Activated CD8-positive, alpha-beta memory T cell treated with anti-CD3 and anti-CD28 coated beads for 4 hours (primary cell): ENCODE measurements at regions not wholly inside any gene's neighbourhood (a gene's known extent, or its start where the extent isn't known, plus 50 kb on each side); places are given as distances from the start of the nearest gene placed in this dataset.

ENCODE experiments used
- DNase-seq, 2 donors: peaks; one replicate each; pipeline ENCODE4 v3.0.0-alpha.2; 2020; ENCODE audit warnings: low read depth in 2 of 2

DNA sequence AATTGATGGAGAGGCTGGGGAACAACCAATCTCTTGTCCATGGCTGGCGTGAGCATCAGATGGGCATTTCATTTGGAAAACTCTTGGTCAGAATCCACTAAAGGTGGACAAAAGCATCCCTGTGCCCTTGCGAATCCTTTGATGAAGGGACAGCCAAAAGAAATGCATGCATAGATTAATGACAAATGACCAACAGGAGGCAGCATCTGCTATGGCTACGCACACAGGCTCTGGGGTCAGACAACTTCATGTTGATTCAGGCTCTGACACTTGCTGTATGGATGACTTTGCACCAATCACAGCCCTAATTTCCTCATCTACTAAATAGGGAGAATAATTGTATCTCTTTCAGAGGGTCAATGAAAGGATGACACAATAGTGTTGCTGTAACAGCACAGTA lies 117.5 kb downstream of the ASCL4 start:
- no peak for DNase-seq

DNA sequence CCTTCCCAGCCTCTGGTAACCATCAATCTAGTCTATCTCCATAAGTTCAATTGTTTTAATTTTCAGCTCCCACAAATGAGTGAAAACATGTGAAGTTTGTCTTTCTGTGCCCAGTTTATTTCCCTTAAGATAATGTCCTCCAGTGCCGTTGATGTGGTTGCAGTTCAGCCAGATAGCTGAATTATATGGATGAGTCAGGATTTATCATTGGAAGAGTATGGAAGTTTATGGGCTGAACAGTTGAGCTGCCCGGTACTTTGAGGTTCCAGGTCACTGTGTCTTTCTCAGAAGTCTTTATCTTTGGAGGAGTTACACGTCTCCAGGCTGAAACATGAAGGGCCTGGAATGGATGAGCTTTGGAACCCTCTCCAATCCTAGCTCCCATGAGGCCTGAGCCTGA lies 120.1 kb downstream of the ASCL4 start:
- no peak for DNase-seq

DNA sequence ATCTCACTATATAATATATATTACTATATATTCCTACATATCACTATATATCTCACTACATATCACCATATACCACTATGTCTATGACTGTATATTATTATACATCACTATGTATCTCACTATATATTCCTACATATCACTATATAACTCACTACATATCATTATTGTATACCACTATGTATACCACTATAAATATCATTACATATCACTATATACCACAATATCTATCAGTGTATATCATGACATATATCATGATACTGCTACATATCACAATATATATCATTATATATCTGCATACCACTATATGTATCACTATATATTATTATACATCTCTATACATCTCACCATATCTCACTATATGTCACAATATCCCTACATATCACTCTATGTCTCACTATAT lies 121.5 kb downstream of the ASCL4 start:
- no peak for DNase-seq

DNA sequence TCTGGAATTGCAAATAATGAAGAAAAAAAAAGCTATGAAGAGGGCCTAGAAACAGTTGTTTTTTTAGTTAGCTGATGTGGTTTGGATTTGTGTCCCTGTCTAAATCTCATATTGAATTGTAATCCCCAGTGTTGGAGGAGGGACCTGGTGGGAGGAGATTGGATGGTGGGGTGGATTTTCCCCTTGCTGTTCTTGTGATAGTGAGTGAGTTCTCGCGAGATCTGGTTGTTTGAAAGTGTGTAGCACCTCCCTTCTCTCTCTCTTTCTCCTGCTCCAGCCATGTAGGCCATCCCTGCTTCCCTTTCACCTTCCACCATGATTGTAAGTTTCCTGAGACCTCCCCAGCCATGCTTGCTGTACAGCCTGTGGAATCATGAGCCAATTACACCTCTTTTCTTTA lies 126.1 kb downstream of the ASCL4 start:
- no peak for DNase-seq

DNA sequence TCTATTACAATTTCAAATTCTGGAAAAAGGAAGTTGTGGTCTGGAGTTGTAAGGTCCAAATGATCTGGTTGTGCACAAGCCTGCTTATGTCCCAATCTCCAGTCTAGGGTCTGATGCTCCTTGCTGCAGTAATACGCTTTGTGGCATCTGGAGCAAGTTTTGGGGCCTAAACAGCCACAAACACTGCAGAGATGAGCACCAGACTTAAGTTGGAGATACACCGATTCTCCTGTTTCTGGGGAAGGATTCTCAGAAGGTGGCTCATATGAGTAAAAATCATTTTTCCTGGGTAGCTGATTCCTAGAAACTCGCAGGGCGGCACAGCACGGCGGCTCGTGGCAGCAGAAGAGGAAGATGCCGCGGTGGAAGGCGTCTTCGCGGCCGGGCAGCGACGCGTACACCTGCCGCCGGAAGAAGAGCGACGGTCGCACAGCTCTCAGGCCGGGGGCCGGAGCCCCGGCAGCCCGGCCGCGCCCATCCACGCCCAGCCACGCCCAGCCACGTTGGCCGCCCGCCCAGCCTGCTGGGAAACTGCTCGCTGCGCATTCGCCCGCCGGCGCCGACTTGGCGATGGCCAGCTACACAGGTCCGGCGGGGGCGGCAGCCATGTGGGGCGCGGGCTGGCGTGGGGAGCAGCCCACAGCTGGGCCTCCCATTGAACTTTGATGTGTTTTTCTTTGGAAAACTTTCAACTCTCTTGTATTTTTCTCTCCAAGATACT lies 129.0 kb downstream of the ASCL4 start:
- no peak for DNase-seq

DNA sequence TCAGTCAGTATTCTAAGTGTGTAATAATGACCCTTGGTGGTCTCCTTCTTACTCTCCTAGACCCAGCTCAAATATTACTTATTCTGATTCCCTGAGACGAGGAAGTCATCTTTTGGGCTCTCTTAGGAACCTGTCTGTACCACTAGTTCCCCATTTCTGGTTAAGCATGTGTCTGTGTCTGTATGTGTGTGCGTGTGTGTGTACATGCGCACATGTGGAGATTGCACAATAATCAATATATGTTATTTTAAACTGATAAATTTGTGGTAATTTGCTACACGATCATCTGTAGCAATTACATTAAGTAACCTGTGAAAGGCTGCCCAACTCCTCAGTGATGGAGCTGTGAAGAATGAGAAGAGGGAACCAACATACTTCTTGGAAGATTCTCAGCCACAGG lies 132.2 kb downstream of the ASCL4 start:
- DNase-seq: no peak

DNA sequence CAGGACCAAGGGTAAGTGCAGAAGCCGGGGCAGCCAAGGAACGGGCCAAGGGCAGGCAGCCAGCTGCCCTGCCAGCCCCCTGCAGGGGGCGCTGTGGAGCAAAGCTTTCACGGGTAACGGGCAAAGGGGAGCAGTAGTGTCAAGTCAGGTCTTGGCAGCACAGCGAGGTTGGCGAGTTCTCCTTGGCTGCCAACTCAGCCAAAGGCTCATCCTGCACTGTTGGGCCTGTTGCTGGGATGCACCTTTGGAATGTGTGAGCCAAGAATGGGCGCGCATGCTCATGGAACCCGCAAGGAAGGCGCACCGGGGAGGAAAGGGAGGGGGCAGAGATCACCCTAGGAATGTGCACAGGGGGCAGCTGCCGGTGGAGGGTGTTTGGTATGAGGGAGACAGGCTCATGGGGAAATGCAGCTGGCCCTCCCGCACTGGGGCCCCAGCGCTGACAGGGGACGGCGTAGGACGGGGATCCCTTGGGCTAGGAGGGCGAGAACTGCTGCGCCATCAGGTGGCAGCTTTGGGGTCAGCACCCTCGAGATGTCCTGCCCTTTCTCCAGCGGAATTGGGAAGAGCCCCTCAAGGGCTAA lies 138.0 kb downstream of the ASCL4 start:
- DNase-seq: peak in 1 of 2 donors; percentile 12

DNA sequence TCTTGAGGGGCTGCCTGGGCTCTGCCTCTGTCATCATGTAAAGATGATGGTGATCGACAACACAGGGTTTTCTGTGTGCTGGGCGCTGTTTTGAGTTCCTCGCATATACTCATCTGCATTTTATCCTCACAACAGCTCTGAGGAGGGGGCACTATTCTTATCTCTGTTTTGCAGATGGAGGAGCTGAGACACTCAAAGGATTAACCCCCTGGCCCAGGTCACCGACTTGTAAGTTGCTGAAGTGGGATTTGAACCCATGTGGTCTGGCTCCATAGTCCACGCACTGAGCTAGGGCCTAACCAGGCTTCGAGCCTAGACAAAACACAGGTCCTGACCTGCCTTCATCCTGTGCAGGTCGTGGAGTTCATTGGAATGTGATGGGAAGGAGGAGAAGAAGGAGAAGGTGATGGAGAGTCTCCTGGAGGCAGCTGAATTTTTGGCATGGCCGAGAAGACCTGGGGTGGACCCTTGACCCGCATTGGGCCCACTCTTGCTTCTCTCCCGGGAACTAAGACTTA lies 140.0 kb downstream of the ASCL4 start:
- no peak for DNase-seq

DNA sequence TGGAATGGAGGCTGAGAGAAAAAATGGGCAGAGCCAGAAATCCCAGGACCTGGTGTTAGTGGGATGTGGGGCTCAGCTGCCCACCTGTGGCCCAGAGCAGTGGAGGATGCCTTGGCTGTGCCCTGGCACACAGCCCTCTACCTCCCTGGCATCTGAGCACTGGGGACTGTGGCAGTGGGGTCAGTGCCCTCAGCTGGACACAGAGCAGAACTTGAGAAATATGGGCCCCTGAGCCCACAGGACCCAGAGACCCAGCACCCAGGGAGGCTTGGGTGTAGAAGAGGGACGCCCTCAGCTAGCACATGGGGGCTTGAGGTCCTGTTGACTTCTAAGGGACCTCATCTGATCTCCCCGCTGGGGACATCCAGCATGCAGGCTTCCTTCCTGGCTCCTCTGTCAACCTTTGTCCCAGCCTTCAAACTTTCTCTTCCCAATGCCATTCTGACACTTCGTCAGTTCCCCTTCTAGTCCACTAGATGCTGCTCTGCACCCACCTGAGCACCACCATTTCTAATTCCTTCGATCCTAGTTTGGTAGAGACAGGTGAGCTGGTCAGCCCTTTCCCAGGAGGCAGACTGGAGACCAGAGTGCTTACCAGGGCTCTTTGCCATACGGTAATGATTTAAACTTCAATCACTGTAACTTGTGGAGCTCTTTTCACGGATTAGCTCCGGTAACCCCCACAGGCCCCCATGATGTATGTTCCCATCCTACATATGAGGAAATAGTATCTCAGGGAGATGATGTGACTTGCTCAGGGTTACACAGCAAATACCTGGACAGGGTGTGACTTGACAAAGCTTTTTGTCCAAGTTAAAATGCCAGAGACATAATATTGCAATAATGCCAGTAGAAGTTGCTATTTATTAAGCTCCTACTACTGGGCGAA lies 143.7 kb downstream of the ASCL4 start:
- no peak for DNase-seq

DNA sequence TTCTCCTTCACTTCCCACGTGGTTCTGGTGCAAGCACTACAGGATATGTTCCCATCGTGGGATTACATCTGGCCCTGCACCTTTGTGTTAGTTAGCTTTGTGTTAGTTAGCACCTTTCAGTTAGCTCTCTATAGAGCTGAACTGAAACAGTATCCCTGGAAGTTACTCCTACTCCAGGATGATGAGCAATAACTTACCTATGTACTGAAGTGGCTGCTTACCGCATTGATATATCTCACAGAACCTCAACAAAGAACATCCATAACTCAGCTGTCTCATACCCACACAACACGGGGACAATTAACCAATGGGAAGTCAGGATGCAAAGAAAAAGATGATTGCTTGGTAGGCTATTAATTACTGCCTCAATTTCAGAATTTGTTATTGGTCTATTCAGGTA lies 146.6 kb downstream of the ASCL4 start:
- DNase-seq: no peak

DNA sequence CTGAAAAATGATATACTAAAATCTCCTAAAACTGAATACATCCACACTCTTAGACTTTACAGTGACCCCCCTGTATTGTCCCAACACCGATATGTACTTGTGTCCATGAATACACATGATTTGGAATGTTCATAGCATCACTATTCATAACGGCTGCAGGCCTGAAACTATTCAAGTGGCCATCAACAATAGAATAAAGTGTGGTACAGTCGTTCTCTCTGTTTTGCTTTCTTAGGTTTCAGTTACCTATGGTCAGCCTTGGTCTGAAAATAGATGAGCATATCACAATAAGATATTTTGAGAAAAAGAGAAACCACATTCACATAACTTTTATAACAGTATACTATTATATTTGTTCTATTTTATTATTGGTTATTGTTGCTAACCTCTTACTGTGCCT lies 150.6 kb downstream of the ASCL4 start:
- no peak for DNase-seq

DNA sequence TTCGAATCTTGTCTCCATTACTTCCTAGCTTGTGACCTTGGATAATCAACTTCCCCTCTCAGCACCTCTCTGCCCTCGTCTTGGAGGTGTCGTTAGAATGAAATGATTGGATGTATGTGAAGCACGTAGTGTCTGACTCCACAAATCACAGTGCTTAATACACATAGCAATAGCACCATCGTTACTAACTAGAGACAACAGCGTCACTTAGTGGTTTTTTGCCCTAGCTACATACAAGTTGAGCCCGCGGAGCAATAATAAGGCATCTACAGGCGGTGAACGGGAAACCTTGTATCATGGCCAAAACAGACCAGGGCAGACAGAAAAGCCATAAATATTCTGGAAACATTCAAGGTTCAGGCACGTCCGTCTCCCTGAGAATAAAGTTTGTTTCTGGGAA lies 154.9 kb downstream of the ASCL4 start:
- no peak for DNase-seq

DNA sequence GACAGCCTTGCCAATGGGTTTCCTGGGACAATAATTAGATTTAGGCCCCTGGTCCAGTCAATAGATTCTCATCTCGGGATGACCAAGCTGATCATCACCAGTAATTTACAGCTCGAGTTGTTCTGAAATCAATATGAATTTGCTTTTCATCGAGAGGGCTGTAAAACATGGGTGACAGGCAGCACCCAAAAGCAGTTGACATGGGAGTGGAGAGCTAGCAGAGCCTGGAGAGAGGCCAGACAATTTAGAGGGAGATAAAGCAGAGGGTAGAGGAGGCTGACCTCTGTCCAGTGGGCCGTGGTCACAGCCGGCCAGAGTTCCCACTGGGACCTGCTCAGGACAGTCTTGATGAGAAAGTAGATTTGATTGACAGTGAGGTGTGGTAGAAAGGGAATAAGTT lies 157.3 kb downstream of the ASCL4 start:
- no peak for DNase-seq

DNA sequence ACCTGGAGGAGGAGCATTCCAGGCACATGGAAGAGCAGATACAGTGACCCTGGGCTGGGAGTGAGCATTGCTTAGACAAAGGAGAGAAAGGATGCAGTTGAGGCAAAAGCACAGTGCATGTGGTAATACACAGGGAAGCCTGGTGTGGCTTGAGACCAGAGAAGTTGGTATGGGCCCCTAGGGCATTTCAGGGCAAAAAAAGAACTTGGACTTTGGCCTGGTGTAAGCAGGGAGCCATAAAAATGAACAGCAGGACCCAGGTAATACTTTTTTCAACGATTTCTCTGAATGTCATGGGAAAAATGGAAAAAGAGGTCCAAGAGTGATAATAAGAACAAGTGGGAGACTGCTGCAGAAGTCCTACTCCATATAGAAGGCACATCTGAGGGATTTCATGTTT lies 163.9 kb downstream of the ASCL4 start:
- no peak for DNase-seq

DNA sequence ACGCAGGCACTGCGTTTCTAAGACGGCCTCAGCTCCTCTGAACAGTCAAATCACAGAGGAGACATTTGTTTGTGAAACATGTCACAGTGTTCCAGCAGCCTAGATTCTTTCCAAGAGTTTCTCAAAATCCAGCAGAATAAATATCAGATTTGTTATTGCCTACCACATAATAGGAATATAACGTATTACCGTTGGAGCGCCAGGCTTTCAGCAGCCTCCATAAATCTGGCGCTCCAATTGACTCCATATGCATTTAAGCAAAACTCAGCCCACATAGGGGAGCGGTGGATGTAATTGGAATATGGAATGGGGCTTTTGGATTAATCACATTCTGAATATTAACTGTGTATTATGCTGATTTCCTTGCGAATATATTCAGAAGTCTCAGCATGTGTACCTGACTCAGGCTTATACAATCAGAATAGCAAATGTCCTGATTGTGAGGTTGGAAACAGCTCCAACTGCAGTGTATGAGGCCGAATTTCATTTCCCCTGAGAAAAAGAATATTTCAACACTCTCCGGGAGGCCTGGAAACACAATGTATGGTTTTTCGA lies 174.0 kb downstream of the ASCL4 start:
- DNase-seq: no peak

DNA sequence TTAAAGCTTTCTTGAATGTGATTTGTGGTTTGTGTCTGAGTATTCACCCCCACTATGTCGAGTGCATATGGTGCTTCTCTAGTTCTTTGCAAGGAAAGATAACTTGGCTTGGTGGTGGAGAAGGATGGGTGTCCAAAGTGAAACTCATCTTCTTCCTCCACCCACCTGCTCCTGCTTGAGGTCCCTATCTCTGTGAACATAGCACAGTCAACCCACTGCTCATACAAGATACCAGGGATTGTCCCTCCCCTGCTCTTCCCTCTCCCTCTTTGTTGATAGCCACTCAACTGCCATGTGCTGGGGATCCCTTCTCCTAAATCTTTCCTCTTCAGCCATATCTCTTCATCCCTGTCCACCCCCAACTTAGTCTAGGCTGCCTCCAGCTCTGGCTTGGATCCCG lies 176.5 kb downstream of the ASCL4 start:
- DNase-seq: no peak

DNA sequence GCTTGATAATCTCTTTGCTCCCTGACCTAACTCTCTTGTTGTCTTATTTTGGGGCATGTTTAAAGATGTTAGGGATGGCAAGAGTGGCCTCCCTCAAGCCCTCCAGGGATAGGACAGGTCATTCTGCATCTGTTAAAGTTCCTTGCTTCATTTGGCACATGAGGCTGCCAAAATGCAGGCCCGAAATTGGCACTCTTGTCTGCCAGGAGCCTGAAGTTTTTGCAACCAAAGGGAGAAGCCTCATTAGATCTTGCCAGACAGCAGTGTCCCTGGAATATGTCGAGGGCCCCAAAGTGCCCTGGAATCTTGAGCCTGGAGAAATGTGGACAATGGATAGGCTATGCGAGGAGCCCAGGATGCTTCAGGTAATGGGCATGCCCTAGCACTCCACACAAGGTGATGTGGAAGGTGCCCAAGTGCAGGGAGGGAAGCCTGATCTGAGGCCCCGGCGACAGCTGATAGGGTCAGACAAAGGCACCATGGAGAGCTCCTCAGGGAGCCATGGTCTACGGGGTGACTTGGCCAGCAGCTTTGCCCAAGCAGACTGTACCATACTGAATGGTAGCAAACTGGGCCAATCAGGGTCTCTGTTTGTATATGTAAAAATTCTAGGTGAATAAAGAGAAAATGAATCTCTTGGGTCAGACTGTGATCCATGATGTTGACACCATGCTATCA lies 173.0 kb upstream of the WSCD2 start:
- DNase-seq: no peak

DNA sequence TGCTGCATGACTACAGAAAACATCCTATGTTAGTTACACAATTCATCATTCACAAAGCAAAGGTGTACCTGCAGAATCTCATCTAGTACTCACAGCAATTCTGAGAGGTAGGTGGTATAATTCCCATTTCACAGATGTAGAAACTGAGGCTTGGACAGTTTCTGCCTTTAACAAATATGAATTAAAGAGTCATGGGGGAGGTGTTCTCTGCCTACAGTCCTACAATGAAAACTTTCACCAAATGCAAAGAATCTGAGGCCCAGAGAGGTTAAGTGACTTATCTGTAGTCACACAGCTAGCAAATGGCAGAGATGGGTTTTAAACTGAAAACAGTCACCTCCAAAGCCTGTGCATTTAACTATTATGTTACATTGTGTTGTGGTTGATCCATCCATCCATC lies 171.6 kb upstream of the WSCD2 start:
- no peak for DNase-seq

DNA sequence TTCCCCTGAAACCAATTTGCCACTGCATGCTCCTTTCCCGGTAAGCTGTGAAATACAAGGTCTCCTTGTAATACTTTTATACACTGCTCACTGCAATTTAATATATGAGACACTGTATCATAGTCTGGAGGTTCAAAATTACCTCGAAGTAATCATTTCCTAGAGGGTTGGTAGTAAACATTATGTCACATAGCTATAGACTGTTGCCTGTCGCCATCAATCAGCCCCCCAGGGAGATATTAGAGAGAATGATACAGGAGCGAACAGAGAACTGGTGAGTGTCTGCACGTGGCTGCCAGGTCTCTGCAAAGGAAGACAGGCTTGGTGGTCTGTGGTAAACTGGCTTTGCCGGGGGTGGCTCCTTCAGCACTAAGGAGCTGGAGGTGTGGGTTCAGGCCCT lies 165.5 kb upstream of the WSCD2 start:
- no peak for DNase-seq

DNA sequence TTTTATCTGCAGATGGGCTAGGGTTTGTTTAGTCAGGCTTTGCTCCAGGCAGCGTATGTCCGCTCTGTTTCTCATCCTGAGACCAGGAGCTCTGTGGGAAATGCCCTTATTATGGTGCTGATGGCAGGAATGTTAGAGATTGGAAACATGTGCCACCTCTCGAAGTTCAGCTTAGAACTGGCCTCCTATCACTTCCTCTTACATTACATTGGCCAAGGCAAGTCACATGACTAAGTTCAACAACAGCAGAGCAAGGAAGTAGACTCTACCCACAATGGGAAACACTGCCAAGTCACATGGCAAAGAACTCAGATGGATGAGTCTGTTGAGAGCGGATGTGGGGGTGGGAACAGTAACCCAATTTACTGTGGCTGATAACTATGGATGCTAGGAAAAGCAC lies 161.9 kb upstream of the WSCD2 start:
- no peak for DNase-seq

DNA sequence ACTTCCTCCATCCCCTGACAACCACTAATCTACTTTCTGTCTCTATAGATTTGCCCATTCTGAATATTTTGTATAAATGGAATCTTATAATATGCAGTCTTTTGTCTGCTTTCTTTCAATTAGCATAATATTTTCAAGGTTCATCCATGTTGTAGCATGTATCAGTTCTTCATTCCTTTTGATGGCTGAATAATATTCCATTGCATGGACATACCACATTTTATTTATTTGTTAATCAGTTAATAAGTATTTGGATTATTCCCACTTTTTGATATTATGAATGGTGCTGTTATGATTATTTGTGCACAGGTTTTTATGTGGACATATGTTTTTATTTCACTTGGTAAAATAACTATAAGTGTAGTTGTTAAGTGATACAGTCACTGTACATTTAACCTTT lies 155.1 kb upstream of the WSCD2 start:
- no peak for DNase-seq

DNA sequence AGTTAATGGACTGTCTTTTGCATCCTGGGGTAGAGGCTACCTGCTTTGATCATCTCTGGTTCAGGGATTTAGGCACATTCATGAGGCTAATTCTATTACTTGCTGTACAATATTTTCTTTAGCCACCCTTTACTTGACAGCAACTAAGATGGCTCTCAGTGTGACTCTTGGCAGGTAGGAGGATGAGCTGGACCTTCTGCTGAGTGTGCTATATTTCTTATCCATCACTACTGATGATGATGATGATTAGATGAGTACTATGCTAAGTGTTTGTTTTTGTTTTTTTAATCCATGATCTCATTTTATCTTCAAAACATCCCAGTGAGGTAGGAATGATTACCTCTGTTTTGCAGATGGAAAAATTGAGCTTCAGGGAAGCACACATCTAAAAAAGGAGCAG lies 152.8 kb upstream of the WSCD2 start:
- no peak for DNase-seq
